Spleen (tissue), 11 donors: ENCODE measurements at regions not wholly inside any gene's neighbourhood (a gene's known extent, or its start where the extent isn't known, plus 50 kb on each side); places are given as distances from the start of the nearest gene placed in this dataset.

Experiments used
- DNase-seq: peaks from one replicate; pipeline ENCODE4 v3.0.0-alpha.2; 2020
- H3K27ac ChIP-seq, 8 donors: fragments of 200-600 bp; sonication (generic) in 7 of 8; 1 replicate in 4 of 8; 2 replicates in 4 of 8; pipeline versions ENCODE4 v1.5.0 to v1.8.0; 2016 to 2021; ENCODE audit warnings: inconsistent platforms in 4 of 8, mild to moderate bottlenecking in 4 of 8, moderate library complexity in 1 of 8
- H3K27me3 ChIP-seq, 7 donors: fragments of 200-600 bp; sonication (generic) in 6 of 7; replicated peaks in 1 of 7; 1 replicate in 4 of 7; 2 replicates in 3 of 7; pipeline versions ENCODE4 v1.5.0 to v1.8.0; 2016 to 2021; ENCODE audit warnings: inconsistent platforms in 3 of 7, mild to moderate bottlenecking in 1 of 7
- H3K36me3 ChIP-seq, 6 donors: fragments of 200-600 bp; sonication (generic) in 5 of 6; 1 replicate in 4 of 6; 2 replicates in 2 of 6; pipeline versions ENCODE4 v1.5.0 to v1.8.0; 2016 to 2021; ENCODE audit warnings: inconsistent platforms in 2 of 6
- H3K4me1 ChIP-seq, 6 donors: fragments of 200-600 bp; sonication (generic) in 5 of 6; 1 replicate in 3 of 6; 2 replicates in 3 of 6; pipeline versions ENCODE4 v1.5.0 to v1.8.0; 2016 to 2021; ENCODE audit warnings: inconsistent platforms in 3 of 6
- H3K4me3 ChIP-seq, 8 donors: fragments of 200-600 bp; sonication (generic) in 7 of 8; 1 replicate in 4 of 8; 2 replicates in 4 of 8; pipeline versions ENCODE4 v1.5.0 to v1.8.0; 2016 to 2021; ENCODE audit warnings: inconsistent platforms in 4 of 8, mild to moderate bottlenecking in 4 of 8, moderate library complexity in 2 of 8
- H3K9me3 ChIP-seq, 8 donors: fragments of 200-600 bp; sonication (generic) in 7 of 8; 1 replicate in 4 of 8; 2 replicates in 4 of 8; pipeline versions ENCODE4 v1.5.0 to v1.8.0; 2016 to 2021; ENCODE audit warnings: inconsistent platforms in 4 of 8
- CTCF ChIP-seq, 11 experiments: fragments of 200-600 bp in 7 of 11; fragments of 450-650 bp in 4 of 11; sonication (generic) in 4 of 11; IDR thresholded peaks in 8 of 11; conservative IDR thresholded peaks in 3 of 11; 1 replicate in 7 of 11; 2 replicates in 4 of 11; pipeline versions ENCODE4 v1.4.0 to v1.8.0; 2016 to 2021; ENCODE audit warnings: antibody characterized with exemption in 11 of 11, inconsistent platforms in 4 of 11, mild to moderate bottlenecking in 1 of 11
- POLR2A ChIP-seq, 3 donors: fragments of 450-650 bp; IDR thresholded peaks; one replicate each; pipeline ENCODE4 v1.5.1; 2017; ENCODE audit warnings: antibody characterized with exemption in 3 of 3, mild to moderate bottlenecking in 1 of 3
- POLR2AphosphoS5 ChIP-seq, 3 donors: sonication (generic); formaldehyde crosslinking; IDR thresholded peaks; one replicate each; pipeline ENCODE4 v1.5.1; 2017; ENCODE audit warnings: antibody characterized with exemption in 3 of 3
- WGBS, 5 donors: extraction: QIAGEN DNeasy Blood & Tissue Kit in 3 of 5; methylation state at CpG; one replicate each; pipeline versions ENCODE4 v1.1.5 to v1.1.7; 2013 to 2018; 5-methylcytosine and 5-hydroxymethylcytosine counted together
- intact Hi-C: fragments of 100-400 bp; cut with DNase I; formaldehyde crosslinking; loops from one replicate; pipeline ENCODE4 v1.15.0; 2023; ENCODE audit warnings: low total_unique reads
- donor health status: healthy with polysubstance abuse.
- donor health status: DM: no; HTN: no; CAD: no; lungs with moderate emphysema.
- donor health status: DM: no; HTN: no; CAD: no.
- donor health status: Bipolar disorder and iron deficiency.
- donor health status: healthy.
- donor health status: DM: no; HTN: no; CAD: no.
- donor health status: DM: yes; HTN: yes; CAD: no.

- H3K4me1 ChIP-seq, result no peaks in the 10 kb centered on the region
- TF ChIP-seq CTCF (IDR thresholded peaks at IDR 0.05 in 8 of 11, conservative IDR thresholded peaks at IDR 0.05 in 3 of 11) (no peak), POLR2AphosphoS5 (IDR thresholded peaks at IDR 0.05) (no peak), POLR2A (IDR thresholded peaks at IDR 0.05) (no peak)
- H3K27me3 ChIP-seq, result peaks cover 0 to 36% (median 0%) of the 10 kb centered on the region in 7 donors
- H3K4me3 ChIP-seq, result no peak overlapping the region
- H3K36me3 ChIP-seq, result no peaks in the 10 kb centered on the region
- 84 to 91% (median 85%) methylated on average over 9 of the region's 9 CpGs for WGBS, 5 donors
- DNase-seq, result no peak
- intact Hi-C loops, result no loop called here
- no peak overlapping the region for H3K27ac ChIP-seq
- no peaks in the 10 kb centered on the region for H3K9me3 ChIP-seq
Observed at GRCh38 chr10:117619707-117620405, 77.3 kb downstream of the EMX2 start.

- TF ChIP-seq POLR2AphosphoS5 (IDR thresholded peaks at IDR 0.05) (no peak), POLR2A (IDR thresholded peaks at IDR 0.05) (no peak), CTCF (IDR thresholded peaks at IDR 0.05 in 8 of 11, conservative IDR thresholded peaks at IDR 0.05 in 3 of 11) (no peak)
- no peaks in the 10 kb centered on the region for H3K9me3 ChIP-seq
- H3K27me3 ChIP-seq, result peaks cover 0 to 36% (median 0%) of the 10 kb centered on the region in 7 donors
- H3K36me3 ChIP-seq, result no peaks in the 10 kb centered on the region
- H3K27ac ChIP-seq, result no peak overlapping the region
- no peaks in the 10 kb centered on the region for H3K4me1 ChIP-seq
- no peak for DNase-seq
- no peak overlapping the region for H3K4me3 ChIP-seq
- 71 to 82% (median 72%) methylated on average over 7 of the region's 7 CpGs for WGBS, 5 donors
- intact Hi-C loops, result no loop called here
Observed at GRCh38 chr10:117621196-117621595, 78.7 kb downstream of the EMX2 start.

- Histone ChIP-seq H3K4me1 (no peaks in the 10 kb centered on the region), H3K36me3 (no peaks in the 10 kb centered on the region), H3K27me3 (peaks cover 0 to 36% (median 0%) of the 10 kb centered on the region in 7 donors), H3K4me3 (no peak overlapping the region), H3K27ac (no peak overlapping the region), H3K9me3 (no peaks in the 10 kb centered on the region)
- intact Hi-C loops, result no loop called here
- no peak for DNase-seq
- WGBS, 5 donors, result 61 to 70% (median 64%) methylated on average over 8 of the region's 8 CpGs
- TF ChIP-seq CTCF (IDR thresholded peaks at IDR 0.05 in 8 of 11, conservative IDR thresholded peaks at IDR 0.05 in 3 of 11) (no peak), POLR2AphosphoS5 (IDR thresholded peaks at IDR 0.05) (no peak), POLR2A (IDR thresholded peaks at IDR 0.05) (no peak)
Observed at GRCh38 chr10:117621795-117622420, 79.4 kb downstream of the EMX2 start.

- WGBS, 5 donors, result 79 to 89% (median 84%) methylated on average over 10 of the region's 10 CpGs
- TF ChIP-seq CTCF (IDR thresholded peaks at IDR 0.05 in 8 of 11, conservative IDR thresholded peaks at IDR 0.05 in 3 of 11) (no peak), POLR2AphosphoS5 (IDR thresholded peaks at IDR 0.05) (no peak), POLR2A (IDR thresholded peaks at IDR 0.05) (no peak)
- no peaks in the 10 kb centered on the region for H3K36me3 ChIP-seq
Observed at GRCh38 chr10:117622471-117623184, 80.1 kb downstream of the EMX2 start.

More at GRCh38 chr10:117622471-117623184, 80.1 kb downstream of the EMX2 start:
- intact Hi-C loops, result no loop called here
- no peaks in the 10 kb centered on the region for H3K4me1 ChIP-seq
- H3K4me3 ChIP-seq, result no peak overlapping the region
- no peaks in the 10 kb centered on the region for H3K9me3 ChIP-seq
- no peak for DNase-seq
- H3K27ac ChIP-seq, result no peak overlapping the region
- H3K27me3 ChIP-seq, result peaks cover 0 to 36% (median 0%) of the 10 kb centered on the region in 7 donors
